ENCODE measurements at regions not wholly inside any gene's neighbourhood (a gene's known extent, or its start where the extent isn't known, plus 50 kb on each side); places are given as distances from the start of the nearest gene placed in this dataset.
A peak's percentile ranks its signal among the peaks of the same experiment; 100 is the strongest.

- no peak overlapping the region for H3K27ac ChIP-seq
- no peaks in the 10 kb centered on the region for H4K20me1 ChIP-seq
- no peak overlapping the region for H3K4me3 ChIP-seq
- H3K4me2 ChIP-seq, result no peak overlapping the region
- no peaks in the 10 kb centered on the region for H3K36me3 ChIP-seq
- no peak overlapping the region for H3K9ac ChIP-seq
- H3K4me1 ChIP-seq, result peaks cover 16 to 20% (median 18%) of the 10 kb centered on the region in 10 experiments
- no peaks in the 10 kb centered on the region for H3K9me3 ChIP-seq (replicated peaks in 1 of 11)
- H3K27me3 ChIP-seq, result no peaks in the 10 kb centered on the region
- no peak for TF ChIP-seq Cebpa-rat (IDR thresholded peaks at IDR 0.05)
Measured at GRCh38 chr2:172336681-172337080, 90.7 kb upstream of the ITGA6 start.

DNA sequence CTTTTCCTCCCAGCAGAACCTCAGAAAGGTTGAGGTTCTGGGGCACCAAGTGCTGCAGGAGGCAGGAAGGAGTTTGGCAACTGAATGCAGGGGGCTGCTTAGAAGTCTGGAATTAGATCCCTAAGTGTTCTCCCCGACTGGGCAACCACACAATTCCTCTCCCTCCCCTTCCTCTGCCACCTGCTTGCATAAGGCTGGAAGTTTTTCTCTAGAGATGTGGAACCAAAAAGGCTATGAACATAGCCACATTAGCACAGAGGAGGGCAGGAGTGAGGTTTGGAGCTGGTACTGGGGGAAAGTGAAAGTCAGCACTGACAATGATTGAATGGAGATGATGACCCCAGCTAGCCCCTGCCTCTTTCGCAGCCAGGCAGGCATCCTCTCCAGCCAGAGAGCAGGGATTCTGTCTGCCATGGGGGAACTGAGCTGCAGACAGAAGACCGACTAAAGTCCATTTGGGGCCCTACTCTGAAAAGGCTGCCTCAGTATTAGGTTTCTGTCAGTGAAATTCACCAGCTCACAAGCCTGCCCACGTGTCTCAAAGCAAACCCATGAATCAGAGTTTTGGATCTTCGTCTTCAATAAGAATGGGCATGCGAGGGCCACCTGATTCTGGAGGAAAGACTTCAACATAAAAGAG, 87.9 kb upstream of the ITGA6 start:
- Histone ChIP-seq H3K9ac (0 out of 22 replicates have a peak overlapping the region, but pooled peaks of 1 of the 11 experiments have one; percentile 3), H3K9me3 (replicated peaks in 1 of 11) (peaks cover 12 to 17% (median 13%) of the 10 kb centered on the region in 11 experiments), H3K27me3 (no peaks in the 10 kb centered on the region), H4K20me1 (no peaks in the 10 kb centered on the region), H3K4me1 (peaks cover 16 to 20% (median 18%) of the 10 kb centered on the region in 10 experiments), H3K4me3 (no peak overlapping the region), H3K4me2 (peak overlapping the region; percentile 37 to 80 (median 55)), H3K36me3 (no peaks in the 10 kb centered on the region; a peak in 1 of 22 replicates), H3K27ac (no peak overlapping the region)
- TF ChIP-seq Cebpa-rat (IDR thresholded peaks at IDR 0.05), result no peak

DNA sequence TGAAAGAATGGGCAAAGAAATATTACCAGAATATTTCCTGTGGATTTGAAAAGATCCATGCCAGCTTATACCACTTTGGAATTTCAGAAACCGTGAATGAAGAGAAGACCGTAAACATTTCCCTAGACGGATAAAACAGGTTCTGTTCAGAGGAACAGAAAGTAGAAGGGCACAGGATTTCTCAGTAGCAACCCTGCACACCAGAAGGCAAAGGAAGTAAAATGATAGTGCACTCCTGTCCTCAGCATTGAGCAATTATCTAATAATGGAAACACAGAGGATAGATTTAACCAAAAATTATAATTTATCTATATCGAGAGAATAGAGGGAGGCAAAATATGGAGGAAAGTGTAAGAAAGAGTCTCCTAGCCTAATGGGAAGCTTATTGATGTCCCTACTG, 87.0 kb upstream of the ITGA6 start:
- no peak for TF ChIP-seq Cebpa-rat (IDR thresholded peaks at IDR 0.05)
- Histone ChIP-seq H4K20me1 (no peaks in the 10 kb centered on the region), H3K36me3 (no peaks in the 10 kb centered on the region; a peak in 1 of 22 replicates), H3K9me3 (replicated peaks in 1 of 11) (peaks cover 15 to 22% (median 19%) of the 10 kb centered on the region in 11 experiments), H3K27me3 (no peaks in the 10 kb centered on the region), H3K9ac (peak overlapping the region in 1 of 11 experiments; percentile 3; a peak in 1 of 22 replicates), H3K4me2 (peak overlapping the region; percentile 37 to 80 (median 55)), H3K27ac (no peak overlapping the region), H3K4me1 (peaks cover 16 to 20% (median 18%) of the 10 kb centered on the region in 10 experiments), H3K4me3 (peak overlapping the region in 3 of 10 experiments; percentile 0 to 22 (median 11); a peak in 3 of 20 replicates)

GRCh38 chr2:172342078-172342477, 85.3 kb upstream of the ITGA6 start:
- peaks cover 27 to 36% (median 31%) of the 10 kb centered on the region in 11 experiments for H3K9me3 ChIP-seq (replicated peaks in 1 of 11)
- H3K27ac ChIP-seq, result no peak overlapping the region
- H3K27me3 ChIP-seq, result no peaks in the 10 kb centered on the region
- no peak overlapping the region for H3K4me3 ChIP-seq
- H3K9ac ChIP-seq, result no peak overlapping the region
- H3K4me1 ChIP-seq, result peaks cover 16 to 20% (median 18%) of the 10 kb centered on the region in 10 experiments
- no peaks in the 10 kb centered on the region for H4K20me1 ChIP-seq
- H3K36me3 ChIP-seq, result no peaks in the 10 kb centered on the region; a peak in 1 of 22 replicates
- TF ChIP-seq Cebpa-rat (IDR thresholded peaks at IDR 0.05), result no peak
- no peak overlapping the region for H3K4me2 ChIP-seq

- H3K4me1 ChIP-seq, result peaks cover 16 to 20% (median 18%) of the 10 kb centered on the region in 10 experiments
Measured at GRCh38 chr2:172342611-172343010, 84.8 kb upstream of the ITGA6 start.

GRCh38 chr2:172344159-172344558, 83.2 kb upstream of the ITGA6 start:
- no peak for TF ChIP-seq Cebpa-rat (IDR thresholded peaks at IDR 0.05)
- Histone ChIP-seq H3K36me3 (no peaks in the 10 kb centered on the region; a peak in 1 of 22 replicates), H3K4me3 (no peak overlapping the region), H3K4me2 (no peak overlapping the region), H3K9me3 (replicated peaks in 1 of 11) (peaks cover 38 to 48% (median 41%) of the 10 kb centered on the region in 11 experiments), H3K27ac (no peak overlapping the region), H3K27me3 (no peaks in the 10 kb centered on the region), H4K20me1 (no peaks in the 10 kb centered on the region), H3K9ac (no peak overlapping the region), H3K4me1 (peaks cover 15 to 20% (median 18%) of the 10 kb centered on the region in 10 experiments)

More at GRCh38 chr2:172342611-172343010, 84.8 kb upstream of the ITGA6 start:
- no peak for TF ChIP-seq Cebpa-rat (IDR thresholded peaks at IDR 0.05)
- H3K27me3 ChIP-seq, result no peaks in the 10 kb centered on the region
- H3K9ac ChIP-seq, result no peak overlapping the region
- H3K9me3 ChIP-seq (replicated peaks in 1 of 11), result peaks cover 32 to 41% (median 36%) of the 10 kb centered on the region in 11 experiments
- no peak overlapping the region for H3K27ac ChIP-seq
- H3K4me3 ChIP-seq, result no peak overlapping the region
- H4K20me1 ChIP-seq, result no peaks in the 10 kb centered on the region
- no peaks in the 10 kb centered on the region; a peak in 1 of 22 replicates for H3K36me3 ChIP-seq
- H3K4me2 ChIP-seq, result no peak overlapping the region

- H3K27me3 ChIP-seq, result no peaks in the 10 kb centered on the region
- H3K4me3 ChIP-seq, result no peak overlapping the region
- no peak for TF ChIP-seq Cebpa-rat (IDR thresholded peaks at IDR 0.05)
- peaks cover 38 to 48% (median 41%) of the 10 kb centered on the region in 11 experiments for H3K9me3 ChIP-seq (replicated peaks in 1 of 11)
- no peak overlapping the region for H3K27ac ChIP-seq
- H3K36me3 ChIP-seq, result no peaks in the 10 kb centered on the region; a peak in 1 of 22 replicates
- no peak overlapping the region for H3K9ac ChIP-seq
- peaks cover 0 to 10% (median 9%) of the 10 kb centered on the region in 10 experiments; a peak in 17 of 20 replicates for H3K4me1 ChIP-seq
- no peaks in the 10 kb centered on the region for H4K20me1 ChIP-seq
- no peak overlapping the region for H3K4me2 ChIP-seq
Measured at GRCh38 chr2:172345956-172346555, 81.3 kb upstream of the ITGA6 start.

- Histone ChIP-seq H3K36me3 (no peaks in the 10 kb centered on the region; a peak in 1 of 22 replicates), H3K9me3 (replicated peaks in 1 of 11) (peaks cover 30 to 43% (median 36%) of the 10 kb centered on the region in 11 experiments), H3K27me3 (no peaks in the 10 kb centered on the region), H3K9ac (no peak overlapping the region), H3K4me3 (no peak overlapping the region), H3K27ac (no peak overlapping the region), H4K20me1 (no peaks in the 10 kb centered on the region), H3K4me1 (peaks cover 0 to 13% (median 10%) of the 10 kb centered on the region in 10 experiments; a peak in 14 of 20 replicates), H3K4me2 (no peak overlapping the region)
- TF ChIP-seq Cebpa-rat (IDR thresholded peaks at IDR 0.05), result no peak
Measured at GRCh38 chr2:172348555-172349288, 78.7 kb upstream of the ITGA6 start.

Data from BLaER1 treated with 17β-estradiol and CSF1 and Interleukin-3, amounts not matched to agents 10 nM and 100 nM (cell line).